Tongue (tissue), 1 donor: ENCODE measurements at regions not wholly inside any gene's neighbourhood (a gene's known extent, or its start where the extent isn't known, plus 50 kb on each side); places are given as distances from the start of the nearest gene placed in this dataset.

Experiments
- DNase-seq: peaks from one replicate; pipeline ENCODE4 v3.0.0-alpha.2; 2015

GRCh38 chr12:102781117-102781516, 135.9 kb downstream of the PAH start:
- no peak for DNase-seq

- no peak for DNase-seq
Measured at GRCh38 chr12:102776041-102776440, 141.0 kb downstream of the PAH start.

GRCh38 chr12:102769323-102769916, 147.6 kb downstream of the PAH start:
- peak; percentile 87 for DNase-seq

GRCh38 chr12:102766961-102767360, 150.1 kb downstream of the PAH start:
- no peak for DNase-seq

GRCh38 chr12:102765736-102766135, 151.3 kb downstream of the PAH start:
- no peak for DNase-seq

- no peak for DNase-seq
Measured at GRCh38 chr12:102763471-102763870, 153.6 kb downstream of the PAH start.

GRCh38 chr12:102763061-102763460, 154.0 kb downstream of the PAH start:
- peak; percentile 38 for DNase-seq

GRCh38 chr12:102760322-102760721, 156.7 kb downstream of the PAH start:
- no peak for DNase-seq

GRCh38 chr12:102759466-102759865, 157.6 kb downstream of the PAH start:
- peak; percentile 34 for DNase-seq

GRCh38 chr12:102757882-102758226, 159.2 kb downstream of the PAH start:
- DNase-seq, result no peak

GRCh38 chr12:102757154-102757881, 159.7 kb downstream of the PAH start:
- peak; percentile 73 for DNase-seq

GRCh38 chr12:102756530-102756929, 160.5 kb downstream of the PAH start:
- no peak for DNase-seq

- peak; percentile 38 for DNase-seq
Measured at GRCh38 chr12:102755266-102755665, 161.8 kb downstream of the PAH start.

GRCh38 chr12:102753802-102754201, 163.2 kb downstream of the PAH start:
- DNase-seq, result no peak

- DNase-seq, result no peak
Measured at GRCh38 chr12:102748704-102749103, 168.3 kb downstream of the PAH start.

- DNase-seq, result peak; percentile 13
Measured at GRCh38 chr12:102746963-102747362, 170.1 kb downstream of the PAH start.

GRCh38 chr12:102745971-102746600, 171.0 kb downstream of the PAH start:
- DNase-seq, result peak; percentile 42

- no peak for DNase-seq
Measured at GRCh38 chr12:102741196-102741595, 175.8 kb downstream of the PAH start.

- DNase-seq, result peak; percentile 87
Measured at GRCh38 chr12:102740141-102740955, 176.7 kb downstream of the PAH start.

- no peak for DNase-seq
Measured at GRCh38 chr12:102736328-102736727, 180.7 kb downstream of the PAH start.

GRCh38 chr12:102735104-102735503, 181.9 kb downstream of the PAH start:
- no peak for DNase-seq

GRCh38 chr12:102730996-102731395, 186.0 kb downstream of the PAH start:
- no peak for DNase-seq
